GM12878 (cell line): ENCODE measurements at regions not wholly inside any gene's neighbourhood (a gene's known extent, or its start where the extent isn't known, plus 50 kb on each side); places are given as distances from the start of the nearest gene placed in this dataset.

ENCODE experiments used
- CTCF ChIP-seq, 3 experiments: IDR thresholded peaks in 2 of 3; conservative IDR thresholded peaks in 1 of 3; 2 replicates each; pipeline ENCODE4 v1.5.1; 2011; ENCODE audit warnings: low read depth in 3 of 3, low read length in 3 of 3, mild to moderate bottlenecking in 3 of 3, control low read depth in 2 of 3, moderate library complexity in 2 of 3, inconsistent platforms in 1 of 3, mixed read lengths in 1 of 3; ENCODE audit not compliant: control insufficient read depth in 2 of 3, insufficient read depth in 1 of 3; ENCODE audit errors: extremely low read depth in 1 of 3
- ELK1 ChIP-seq: IDR thresholded peaks from 2 replicates; pipeline ENCODE4 v1.6.1; 2012; ENCODE audit warnings: low read depth, low read length, improper control_type of control experiment
- EP300 ChIP-seq, 2 experiments: fragments of 150-350 bp in 1 of 2; IDR thresholded peaks; 2 replicates each; pipeline ENCODE4 v1.6.1; 2011 to 2012; ENCODE audit warnings: low read depth in 2 of 2, low read length in 2 of 2, borderline replicate concordance in 1 of 2, improper control_type of control experiment in 1 of 2, inconsistent platforms in 1 of 2; ENCODE audit not compliant: control insufficient read depth in 1 of 2
- MAX ChIP-seq: IDR thresholded peaks from 2 replicates; pipeline ENCODE4 v1.6.1; 2012; ENCODE audit warnings: low read depth, low read length, improper control_type of control experiment
- POLR2A ChIP-seq: IDR thresholded peaks from 2 replicates; pipeline ENCODE4 v1.6.1; 2011; ENCODE audit warnings: low read depth, mild to moderate bottlenecking, low read length
- ZBTB11 ChIP-seq: fragments of 450-650 bp; formaldehyde crosslinking; IDR thresholded peaks from 2 replicates; pipeline ENCODE4 v1.5.0; 2022; ENCODE audit warnings: mild to moderate bottlenecking, missing genetic modification characterization

- no peak for TF ChIP-seq MAX
- no peak for TF ChIP-seq EP300 (IDR thresholded peaks at IDR 0.05; ENCODE audit: borderline replicate concordance in 1 of 2, control insufficient read depth in 1 of 2, low read depth in 2 of 2, low read length in 2 of 2)
- TF ChIP-seq POLR2A: no peak
- no peak for TF ChIP-seq CTCF (IDR thresholded peaks at IDR 0.05 in 2 of 3, conservative IDR thresholded peaks at IDR 0.05 in 1 of 3; ENCODE audit: control insufficient read depth in 2 of 3, extremely low read depth in 1 of 3, insufficient read depth in 1 of 3, low read depth in 3 of 3, low read length in 3 of 3)
- TF ChIP-seq ELK1: no peak
- TF ChIP-seq ZBTB11 (CRISPR knock-in tag): no peak
These were observed 90.7 kb upstream of the KCNK2 start for GRCh38 chr1:214991691-214992315.
